ENCODE measurements at regions not wholly inside any gene's neighbourhood (a gene's known extent, or its start where the extent isn't known, plus 50 kb on each side); places are given as distances from the start of the nearest gene placed in this dataset.

- H3K4me3 ChIP-seq = peak overlapping the region; percentile 4 to 64 (median 32)
- intact Hi-C loops (cut with DNase I; ENCODE audit: low total_unique reads) = no loop called here
- 7 to 23% (median 8%) methylated on average over 15 to 30 of the region's 30 CpGs for WGBS, 5 donors
- H3K27me3 ChIP-seq (replicated peaks in 1 of 7) = peaks cover 0 to 53% (median 31%) of the 10 kb centered on the region in 7 donors
- no peaks in the 10 kb centered on the region for H3K36me3 ChIP-seq
- H3K9me3 ChIP-seq = peaks cover 0 to 3% (median 0%) of the 10 kb centered on the region in 8 donors
- TF ChIP-seq POLR2A (IDR thresholded peaks at IDR 0.05) = no peak
- TF ChIP-seq, protein P1, sequence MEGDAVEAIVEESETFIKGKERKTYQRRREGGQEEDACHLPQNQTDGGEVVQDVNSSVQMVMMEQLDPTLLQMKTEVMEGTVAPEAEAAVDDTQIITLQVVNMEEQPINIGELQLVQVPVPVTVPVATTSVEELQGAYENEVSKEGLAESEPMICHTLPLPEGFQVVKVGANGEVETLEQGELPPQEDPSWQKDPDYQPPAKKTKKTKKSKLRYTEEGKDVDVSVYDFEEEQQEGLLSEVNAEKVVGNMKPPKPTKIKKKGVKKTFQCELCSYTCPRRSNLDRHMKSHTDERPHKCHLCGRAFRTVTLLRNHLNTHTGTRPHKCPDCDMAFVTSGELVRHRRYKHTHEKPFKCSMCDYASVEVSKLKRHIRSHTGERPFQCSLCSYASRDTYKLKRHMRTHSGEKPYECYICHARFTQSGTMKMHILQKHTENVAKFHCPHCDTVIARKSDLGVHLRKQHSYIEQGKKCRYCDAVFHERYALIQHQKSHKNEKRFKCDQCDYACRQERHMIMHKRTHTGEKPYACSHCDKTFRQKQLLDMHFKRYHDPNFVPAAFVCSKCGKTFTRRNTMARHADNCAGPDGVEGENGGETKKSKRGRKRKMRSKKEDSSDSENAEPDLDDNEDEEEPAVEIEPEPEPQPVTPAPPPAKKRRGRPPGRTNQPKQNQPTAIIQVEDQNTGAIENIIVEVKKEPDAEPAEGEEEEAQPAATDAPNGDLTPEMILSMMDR (IDR thresholded peaks at IDR 0.05 in 8 of 11, conservative IDR thresholded peaks at IDR 0.05 in 3 of 11) = no peak
- TF ChIP-seq POLR2AphosphoS5 (IDR thresholded peaks at IDR 0.05) = no peak
- H3K27ac ChIP-seq = no peak overlapping the region
- H3K4me1 ChIP-seq = peaks cover 0 to 22% (median 13%) of the 10 kb centered on the region in 6 donors
- no peak for DNase-seq
These were observed 132.8 kb upstream of the MYO16 start for GRCh38 chr13:108496362-108497210.

DNA sequence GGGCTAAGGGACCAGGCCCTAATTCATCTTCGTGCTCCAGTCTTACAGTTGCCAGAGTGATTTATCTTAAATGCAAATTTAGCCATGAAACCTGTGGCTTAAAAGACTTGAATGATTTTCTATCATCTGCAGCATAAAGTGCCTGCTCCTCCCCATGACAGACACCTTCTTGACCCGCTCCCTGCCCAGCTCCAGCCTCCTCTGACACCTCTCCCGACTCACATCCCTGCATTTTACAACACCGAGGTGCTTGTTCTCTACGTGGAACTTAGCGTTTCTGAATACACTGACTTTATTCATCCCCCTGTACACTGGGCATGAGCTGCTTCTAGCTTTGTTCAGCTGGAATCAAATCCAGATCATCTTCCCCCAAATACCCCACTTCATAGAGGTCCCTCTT lies 128.7 kb upstream of the MYO16 start:
- peaks cover 0 to 31% (median 15%) of the 10 kb centered on the region in 7 donors for H3K27me3 ChIP-seq (replicated peaks in 1 of 7)

GRCh38 chr13:108508263-108508662 lies 121.1 kb upstream of the MYO16 start:
- H3K27ac ChIP-seq = no peak overlapping the region
- H3K9me3 ChIP-seq = peaks cover 0 to 8% (median 0%) of the 10 kb centered on the region in 8 donors
- no peaks in the 10 kb centered on the region for H3K27me3 ChIP-seq (replicated peaks in 1 of 7)
- intact Hi-C loops (cut with DNase I; ENCODE audit: low total_unique reads) = no loop called here
- DNase-seq = no peak
- no peaks in the 10 kb centered on the region for H3K36me3 ChIP-seq
- TF ChIP-seq, protein P1 (IDR thresholded peaks at IDR 0.05 in 8 of 11, conservative IDR thresholded peaks at IDR 0.05 in 3 of 11) = peak in 8 of 11 experiments; percentile 10 to 53 (median 38)
- TF ChIP-seq POLR2AphosphoS5 (IDR thresholded peaks at IDR 0.05) = no peak
- no peaks in the 10 kb centered on the region for H3K4me1 ChIP-seq
- H3K4me3 ChIP-seq = no peak overlapping the region
- WGBS, 5 donors = 6 to 18% (median 9%) methylated on average over 1 of the region's 1 CpG

More for the DNA sequence above, 128.7 kb upstream of the MYO16 start:
- Histone ChIP-seq H3K9me3 (no peaks in the 10 kb centered on the region), H3K36me3 (no peaks in the 10 kb centered on the region), H3K4me3 (no peak overlapping the region), H3K27ac (no peak overlapping the region), H3K4me1 (peaks cover 0 to 13% (median 9%) of the 10 kb centered on the region in 6 donors)
- no peak for DNase-seq
- TF ChIP-seq POLR2AphosphoS5 (IDR thresholded peaks at IDR 0.05) (no peak), POLR2A (IDR thresholded peaks at IDR 0.05) (no peak)
- TF ChIP-seq, protein P1 (IDR thresholded peaks at IDR 0.05 in 8 of 11, conservative IDR thresholded peaks at IDR 0.05 in 3 of 11) = no peak
- WGBS, 5 donors = 73 to 77% (median 74%) methylated on average over 6 of the region's 6 CpGs
- intact Hi-C loops (cut with DNase I; ENCODE audit: low total_unique reads) = no loop called here

DNA sequence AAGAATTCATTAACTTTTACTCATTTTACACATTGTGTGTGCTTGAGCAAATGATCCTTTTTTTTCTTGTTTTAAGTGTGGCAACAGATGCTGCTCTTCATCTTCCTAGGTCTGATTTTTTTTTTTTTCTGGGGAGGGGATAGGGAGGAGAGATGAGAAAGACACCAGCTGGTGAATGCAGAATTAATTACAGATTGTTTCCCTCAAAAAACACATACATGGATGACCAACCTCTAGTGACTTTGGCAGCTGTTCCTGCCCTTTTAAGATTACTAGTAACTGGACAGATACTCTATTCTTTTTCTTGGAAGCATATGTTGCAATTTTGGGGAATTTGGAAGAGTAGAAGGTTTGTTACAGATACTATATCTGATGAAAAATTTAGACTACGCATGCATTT lies 103.6 kb upstream of the MYO16 start:
- no peak for DNase-seq
- H3K9me3 ChIP-seq = no peaks in the 10 kb centered on the region
- 80 to 93% (median 83%) methylated on average over 1 of the region's 1 CpG for WGBS, 5 donors

More for the DNA sequence above, 103.6 kb upstream of the MYO16 start:
- Histone ChIP-seq H3K4me1 (no peaks in the 10 kb centered on the region), H3K4me3 (no peak overlapping the region), H3K36me3 (no peaks in the 10 kb centered on the region), H3K27me3 (replicated peaks in 1 of 7) (no peaks in the 10 kb centered on the region), H3K27ac (no peak overlapping the region)
- TF ChIP-seq, protein P1 (IDR thresholded peaks at IDR 0.05 in 8 of 11, conservative IDR thresholded peaks at IDR 0.05 in 3 of 11) = no peak
- TF ChIP-seq POLR2AphosphoS5 (IDR thresholded peaks at IDR 0.05) (no peak), POLR2A (IDR thresholded peaks at IDR 0.05) (no peak)
- intact Hi-C loops (cut with DNase I; ENCODE audit: low total_unique reads) = no loop called here

All from spleen (tissue), 11 donors.